ENCODE measurements at regions not wholly inside any gene's neighbourhood (a gene's known extent, or its start where the extent isn't known, plus 50 kb on each side); places are given as distances from the start of the nearest gene placed in this dataset.

DNA sequence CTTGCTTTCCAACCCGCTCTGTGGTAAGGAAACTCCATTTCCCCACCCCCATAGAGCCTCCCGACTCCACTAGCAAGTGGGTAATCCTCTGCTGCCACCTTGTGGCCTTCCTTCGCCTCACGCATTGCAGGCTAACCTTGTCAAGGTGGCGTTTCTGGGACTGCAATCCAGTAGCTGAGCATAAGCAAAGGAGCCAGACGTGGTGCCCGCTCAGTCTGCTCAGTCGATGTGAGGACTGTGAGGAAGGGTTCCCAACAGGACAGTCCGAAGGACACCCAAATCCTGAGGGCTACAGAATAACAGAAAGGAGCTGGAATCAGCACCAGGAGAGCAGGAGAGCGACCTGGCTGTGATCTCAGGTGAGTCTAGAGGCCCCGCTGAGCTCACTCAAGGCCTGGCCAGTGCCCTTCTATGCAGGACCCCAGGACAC lies 144.2 kb downstream of the SUCLG1 start:
- TF ChIP-seq EP300 (IDR thresholded peaks at IDR 0.05) (no peak), POLR2A (IDR thresholded peaks at IDR 0.05) (no peak)
- TF ChIP-seq, protein P1, sequence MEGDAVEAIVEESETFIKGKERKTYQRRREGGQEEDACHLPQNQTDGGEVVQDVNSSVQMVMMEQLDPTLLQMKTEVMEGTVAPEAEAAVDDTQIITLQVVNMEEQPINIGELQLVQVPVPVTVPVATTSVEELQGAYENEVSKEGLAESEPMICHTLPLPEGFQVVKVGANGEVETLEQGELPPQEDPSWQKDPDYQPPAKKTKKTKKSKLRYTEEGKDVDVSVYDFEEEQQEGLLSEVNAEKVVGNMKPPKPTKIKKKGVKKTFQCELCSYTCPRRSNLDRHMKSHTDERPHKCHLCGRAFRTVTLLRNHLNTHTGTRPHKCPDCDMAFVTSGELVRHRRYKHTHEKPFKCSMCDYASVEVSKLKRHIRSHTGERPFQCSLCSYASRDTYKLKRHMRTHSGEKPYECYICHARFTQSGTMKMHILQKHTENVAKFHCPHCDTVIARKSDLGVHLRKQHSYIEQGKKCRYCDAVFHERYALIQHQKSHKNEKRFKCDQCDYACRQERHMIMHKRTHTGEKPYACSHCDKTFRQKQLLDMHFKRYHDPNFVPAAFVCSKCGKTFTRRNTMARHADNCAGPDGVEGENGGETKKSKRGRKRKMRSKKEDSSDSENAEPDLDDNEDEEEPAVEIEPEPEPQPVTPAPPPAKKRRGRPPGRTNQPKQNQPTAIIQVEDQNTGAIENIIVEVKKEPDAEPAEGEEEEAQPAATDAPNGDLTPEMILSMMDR (IDR thresholded peaks at IDR 0.05) = no peak

Measured in ovary (tissue), 3 donors.